Right renal pelvis (tissue), 4 donors: ENCODE measurements at regions not wholly inside any gene's neighbourhood (a gene's known extent, or its start where the extent isn't known, plus 50 kb on each side); places are given as distances from the start of the nearest gene placed in this dataset.

Experiments
- DNase-seq, 4 donors: peaks; one replicate each; pipeline ENCODE4 v3.0.0-alpha.2; 2013; ENCODE audit warnings: low read depth in 4 of 4, low spot score in 3 of 4, missing footprints in 1 of 4

DNA sequence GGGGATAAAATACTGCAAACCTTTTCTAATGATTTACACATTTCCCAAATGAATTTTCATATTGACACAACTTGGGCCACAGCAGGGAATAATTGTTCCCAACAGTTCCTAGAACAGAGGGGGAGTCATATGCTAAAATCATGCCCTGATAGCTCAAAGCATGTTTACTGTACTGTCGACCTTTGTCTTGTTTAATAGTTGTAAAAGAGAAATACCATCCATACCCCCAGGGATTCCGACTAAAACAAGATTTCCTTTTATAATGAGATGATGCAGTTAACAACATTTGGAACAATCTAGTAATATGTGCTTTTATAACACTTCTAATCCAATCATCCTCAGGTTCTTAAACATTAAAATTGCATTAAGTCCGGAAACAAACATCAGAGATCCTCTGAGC, 759.7 kb downstream of the OLFM4 start:
- no peak for DNase-seq

DNA sequence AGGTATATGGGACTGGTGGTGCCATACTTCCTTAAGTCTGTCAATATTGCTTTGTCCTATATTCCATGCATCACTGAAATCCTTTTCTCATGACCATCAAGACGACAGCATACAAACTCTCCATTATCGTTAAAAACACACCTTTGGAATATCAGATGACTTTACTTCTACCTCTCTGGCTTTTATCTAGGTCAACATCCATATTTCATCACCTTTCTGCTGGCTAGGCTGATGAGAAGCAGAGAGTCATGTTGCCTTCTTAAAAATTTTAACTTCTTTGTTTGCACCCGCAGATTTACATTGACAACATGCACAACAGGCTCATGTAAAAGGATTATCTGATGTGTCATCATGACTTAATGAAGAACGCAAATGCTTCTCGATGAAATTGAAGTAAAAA, 771.4 kb downstream of the OLFM4 start:
- DNase-seq, result no peak

- DNase-seq, result no peak
Measured at GRCh38 chr13:53807251-53807834, 778.7 kb downstream of the OLFM4 start.

DNA sequence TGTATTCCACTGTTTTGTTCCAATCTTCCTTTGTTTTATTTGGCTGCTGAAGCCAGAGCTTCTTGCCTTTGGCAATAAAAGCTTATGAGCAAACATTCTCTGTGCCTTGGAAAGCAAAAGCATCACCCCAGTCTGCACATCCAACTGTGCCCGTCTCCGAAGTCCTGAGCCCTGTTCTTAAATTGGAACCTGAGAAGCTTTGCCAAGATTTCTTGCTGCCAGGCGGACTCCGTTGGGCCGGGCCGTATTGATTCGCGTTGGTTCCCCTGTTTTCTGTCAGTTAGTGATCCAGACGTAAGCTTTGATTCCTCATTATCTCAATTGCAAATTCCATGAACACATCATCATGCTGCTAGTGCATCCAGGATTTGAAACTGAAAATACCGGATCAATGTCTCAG, 793.0 kb downstream of the OLFM4 start:
- DNase-seq, result no peak

- no peak for DNase-seq
Measured at GRCh38 chr13:53822136-53822535, 793.5 kb downstream of the OLFM4 start.

DNA sequence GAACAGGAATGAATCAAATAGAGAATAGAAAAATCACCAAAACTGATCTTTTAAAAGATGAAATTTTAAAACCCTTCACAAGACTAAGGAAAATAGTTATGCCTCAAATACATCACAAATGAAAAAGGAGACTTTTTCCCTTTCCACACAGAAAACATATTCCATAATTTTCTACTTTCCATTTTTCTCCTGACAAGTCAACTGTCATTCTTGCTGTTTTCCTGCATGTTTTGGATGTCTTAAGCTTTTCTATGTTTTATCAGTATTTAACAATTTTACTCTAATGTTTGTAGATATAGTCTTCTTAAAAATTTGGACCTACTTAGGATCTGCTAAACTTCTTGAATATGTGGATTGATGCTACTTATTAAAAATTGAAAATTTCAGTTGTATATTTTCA, 810.8 kb downstream of the OLFM4 start:
- no peak for DNase-seq

DNA sequence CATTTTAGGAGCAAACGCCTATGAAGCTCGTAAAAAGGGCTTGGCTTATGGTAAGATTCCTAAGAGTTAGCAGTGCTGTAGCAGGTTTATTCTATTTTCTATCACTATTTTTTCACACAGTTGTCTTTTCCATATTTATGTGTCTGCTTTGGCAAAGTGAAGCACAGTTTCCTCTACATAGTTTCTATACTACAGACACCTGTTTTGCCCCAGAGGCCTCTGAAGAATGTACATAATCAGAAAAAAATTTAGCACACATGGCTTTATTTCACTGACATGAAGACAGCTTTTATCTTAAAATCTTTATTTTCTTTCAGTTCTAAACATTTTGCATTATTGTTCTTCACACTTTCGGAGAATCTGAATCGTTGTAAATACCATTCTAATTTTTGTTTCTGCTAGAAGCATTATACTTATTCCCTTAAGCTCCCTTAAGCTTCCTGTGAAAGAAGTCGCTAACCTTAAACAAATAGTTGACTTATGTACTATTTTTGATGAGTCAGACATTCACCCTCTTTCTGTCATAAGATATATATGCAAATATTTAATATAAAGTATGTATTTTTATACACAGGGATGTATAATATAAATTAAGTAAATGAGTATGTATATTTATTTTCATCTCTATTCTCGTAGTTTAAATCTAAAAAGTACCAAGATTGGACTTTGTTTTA, 816.0 kb downstream of the OLFM4 start:
- no peak for DNase-seq

- no peak for DNase-seq
Measured at GRCh38 chr13:53847502-53847901, 818.9 kb downstream of the OLFM4 start.

DNA sequence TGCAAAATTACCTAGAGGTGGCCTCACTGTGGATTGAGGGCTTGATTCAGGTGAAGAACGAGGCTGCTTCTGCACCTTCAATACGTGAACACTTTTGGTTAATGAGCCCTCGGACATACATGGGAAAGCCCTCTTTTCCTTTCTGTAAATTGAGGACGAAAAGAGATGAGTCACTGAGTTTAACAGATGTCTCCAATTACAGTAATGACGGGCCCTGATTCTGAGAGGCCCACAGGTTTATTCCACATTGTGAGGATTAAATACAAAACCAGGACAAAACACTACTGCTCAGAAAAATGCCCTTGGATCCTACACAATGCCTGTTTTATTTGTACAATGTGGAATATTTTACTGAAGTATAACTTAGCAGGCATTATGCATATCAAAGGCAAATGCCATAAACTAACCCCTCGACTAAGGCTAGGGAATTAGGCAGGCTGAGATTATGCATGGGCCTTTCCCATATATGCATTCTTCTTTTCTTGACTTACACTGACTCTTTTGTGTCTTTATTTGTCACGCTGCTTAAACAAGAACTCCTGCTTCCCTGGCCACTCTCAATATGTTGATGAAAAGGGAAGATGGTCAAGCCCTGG, 819.9 kb downstream of the OLFM4 start:
- DNase-seq, result no peak

GRCh38 chr13:53854321-53854720, 825.7 kb downstream of the OLFM4 start:
- DNase-seq, result no peak

- DNase-seq, result no peak
Measured at GRCh38 chr13:53856573-53857195, 828.1 kb downstream of the OLFM4 start.

DNA sequence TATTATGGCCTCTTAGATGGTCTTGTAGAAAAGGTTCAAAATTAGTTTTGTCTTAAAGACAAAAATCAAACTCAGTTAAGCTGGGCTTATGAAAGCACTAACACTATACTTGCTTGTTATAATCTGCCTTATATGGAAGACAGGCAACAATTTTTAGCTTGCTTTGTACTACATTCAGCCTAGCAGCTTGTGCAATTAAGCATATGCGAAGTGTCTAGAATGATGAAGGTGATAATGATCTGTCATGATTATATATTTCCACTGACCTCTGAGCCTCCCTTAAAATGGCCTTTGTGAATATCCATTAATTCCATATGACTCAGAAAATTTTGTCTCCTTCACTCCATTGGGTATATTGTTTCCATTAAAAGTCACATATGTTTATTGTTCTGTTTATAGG, 834.9 kb downstream of the OLFM4 start:
- no peak for DNase-seq

DNA sequence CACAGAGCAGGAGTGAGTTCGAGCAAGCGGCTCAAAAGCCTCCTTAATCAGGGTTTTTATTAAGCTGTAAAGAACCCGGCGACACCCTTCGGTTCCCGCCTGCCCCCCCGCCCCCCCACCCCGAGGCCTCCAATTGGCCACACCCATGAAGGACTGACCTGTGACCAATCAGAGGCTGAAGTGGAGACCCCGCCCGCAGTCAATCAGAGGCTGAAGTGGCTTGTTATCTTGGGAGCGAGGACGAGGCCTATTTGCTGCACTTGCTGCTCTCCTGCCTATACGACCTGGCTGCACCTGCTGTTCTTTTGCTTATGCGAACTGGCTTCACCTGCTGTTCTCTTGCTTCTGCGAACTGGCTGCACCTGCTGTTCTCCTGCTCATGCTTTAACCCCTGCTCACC, 844.9 kb downstream of the OLFM4 start:
- no peak for DNase-seq

- no peak for DNase-seq
Measured at GRCh38 chr13:53878861-53879260, 850.2 kb downstream of the OLFM4 start.

DNA sequence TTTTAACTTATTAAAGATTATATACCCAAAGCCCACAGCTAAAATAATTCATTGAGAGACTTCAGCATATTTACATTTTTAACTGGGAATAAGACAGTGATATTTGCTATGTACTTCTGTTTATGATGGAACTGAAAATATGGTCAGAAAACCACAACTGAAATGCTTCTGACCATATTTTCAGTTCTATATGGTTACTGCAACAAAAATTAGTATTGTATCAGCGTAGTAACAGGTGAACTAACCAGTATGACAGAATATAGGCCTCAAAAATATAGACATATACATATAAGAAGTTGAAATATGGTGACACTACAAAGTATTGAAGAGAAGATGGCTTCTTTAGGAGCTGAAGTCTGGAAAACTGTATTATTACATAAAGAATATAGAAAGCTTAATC, 857.4 kb downstream of the OLFM4 start:
- no peak for DNase-seq

DNA sequence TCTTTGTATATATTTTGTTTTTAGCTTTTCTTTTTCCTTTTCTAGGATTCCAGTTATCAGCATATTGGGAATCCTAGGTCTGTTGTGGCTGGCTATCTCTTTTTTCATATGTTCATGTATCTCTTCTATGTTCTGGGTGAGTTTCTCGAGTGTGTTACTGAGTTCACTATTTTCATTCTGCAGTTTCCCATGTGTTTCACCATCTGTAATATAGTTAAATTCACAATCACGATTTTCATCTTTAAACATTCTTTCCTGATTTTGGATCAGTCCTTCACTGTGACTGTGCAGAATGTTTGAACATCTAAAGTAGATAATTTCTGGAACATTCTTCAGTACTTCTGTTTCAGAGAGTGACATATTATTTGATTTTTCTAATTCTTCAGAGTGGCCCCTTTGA, 862.1 kb downstream of the OLFM4 start:
- DNase-seq, result no peak

- no peak for DNase-seq
Measured at GRCh38 chr13:53901593-53901992, 873.0 kb downstream of the OLFM4 start.

DNA sequence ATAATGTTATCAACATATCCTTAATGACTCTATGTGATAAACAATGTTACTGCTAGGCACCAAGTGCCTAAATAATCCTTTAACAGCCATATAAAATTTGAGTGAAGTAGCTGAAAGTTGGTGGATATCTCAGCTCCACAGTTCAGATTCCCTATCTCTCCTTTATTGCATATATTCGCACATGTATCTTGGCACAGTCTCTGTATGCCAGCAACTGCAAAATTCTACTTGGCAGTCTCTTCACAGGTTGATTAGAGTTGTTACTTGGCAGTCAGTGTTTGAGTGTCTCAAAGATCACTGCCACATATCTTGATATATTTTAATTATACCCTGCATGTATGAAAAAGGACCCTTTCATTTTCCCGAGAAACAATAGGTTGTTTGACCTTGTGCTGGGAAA, 879.3 kb downstream of the OLFM4 start:
- no peak for DNase-seq

DNA sequence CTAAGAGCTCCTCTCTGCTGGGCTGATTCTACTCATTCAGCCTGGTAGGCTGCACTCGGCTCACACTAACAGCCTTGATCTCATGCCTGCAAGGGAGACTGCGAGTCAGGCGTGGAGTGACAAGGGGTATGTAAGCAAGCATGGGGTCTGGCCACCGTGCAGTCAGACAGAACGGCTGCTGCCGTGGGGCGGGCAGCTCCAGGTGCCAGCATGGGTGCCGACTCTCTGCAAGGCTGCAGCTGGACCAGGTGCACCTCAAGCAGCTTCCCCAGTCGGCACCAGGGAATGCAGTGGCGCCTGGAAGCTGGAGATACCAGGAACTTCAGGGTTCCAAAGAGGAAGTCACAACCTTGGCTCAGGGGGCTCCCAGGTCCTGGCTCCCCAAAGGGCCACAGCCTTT, 892.3 kb downstream of the OLFM4 start:
- DNase-seq, result no peak

GRCh38 chr13:53921473-53921872, 892.9 kb downstream of the OLFM4 start:
- no peak for DNase-seq

DNA sequence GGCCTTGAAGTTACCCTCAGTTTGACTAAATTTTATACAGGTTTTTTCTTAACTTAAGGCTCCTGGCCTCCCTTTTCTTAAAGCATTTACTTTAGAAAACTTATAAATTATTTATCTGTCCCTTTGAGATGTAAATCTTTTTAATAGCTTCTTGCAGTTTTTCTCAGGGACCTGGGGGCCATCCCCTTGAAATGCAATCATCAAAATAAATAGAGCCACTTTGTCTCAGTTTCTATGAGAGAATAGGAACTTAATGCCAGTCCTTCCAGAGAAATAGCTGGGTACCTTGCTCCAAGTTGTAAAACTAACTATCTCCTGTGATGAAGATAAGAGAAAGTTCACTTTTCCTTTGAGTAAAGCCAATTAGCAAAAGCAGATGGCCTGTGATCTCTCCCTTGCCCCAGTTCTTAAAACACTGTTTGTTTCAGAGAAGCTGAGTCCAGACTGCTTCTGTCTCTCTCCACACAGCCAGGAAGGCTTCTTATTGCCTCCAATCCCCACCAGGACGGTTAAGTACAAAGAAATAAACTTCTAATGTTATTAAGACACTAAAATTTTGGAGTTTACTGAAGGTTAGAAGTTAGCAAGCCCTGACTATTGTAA, 913.1 kb downstream of the OLFM4 start:
- no peak for DNase-seq

GRCh38 chr13:53946500-53946899, 917.9 kb downstream of the OLFM4 start:
- no peak for DNase-seq
